ENCODE measurements at regions not wholly inside any gene's neighbourhood (a gene's known extent, or its start where the extent isn't known, plus 50 kb on each side); places are given as distances from the start of the nearest gene placed in this dataset.

- H3K4me3 ChIP-seq = no peak overlapping the region
- no peak for TF ChIP-seq POLR2A (IDR thresholded peaks at IDR 0.05)
- no peak for TF ChIP-seq CTCF (IDR thresholded peaks at IDR 0.05)
- intact Hi-C loops (cut with DNase I) = no loop called here
- DNase-seq (no peak), ATAC-seq (no peak)
- peaks cover 0 to 24% (median 11%) of the 10 kb centered on the region in 12 donors for H3K9me3 ChIP-seq
- H3K36me3 ChIP-seq = no peaks in the 10 kb centered on the region
- no peaks in the 10 kb centered on the region for H3K4me1 ChIP-seq
- 78 to 85% (median 83%) methylated on average over 14 of the region's 14 CpGs for WGBS, 4 donors
- no peak overlapping the region for H3K27ac ChIP-seq
- H3K27me3 ChIP-seq = no peaks in the 10 kb centered on the region
Measured at GRCh38 chr22:48667289-48667688, 1160.4 kb downstream of the BRD1 start.

- TF ChIP-seq POLR2A (IDR thresholded peaks at IDR 0.05) (no peak), CTCF (IDR thresholded peaks at IDR 0.05) (no peak)
- Histone ChIP-seq H3K36me3 (no peaks in the 10 kb centered on the region), H3K27me3 (no peaks in the 10 kb centered on the region), H3K4me1 (no peaks in the 10 kb centered on the region), H3K9me3 (peaks cover 0 to 17% (median 5%) of the 10 kb centered on the region in 12 donors), H3K27ac (no peak overlapping the region), H3K4me3 (no peak overlapping the region)
- ATAC-seq (no peak), DNase-seq (peak in 1 of 5 donors; percentile 23)
- intact Hi-C loops (cut with DNase I) = no loop called here
- WGBS, 4 donors = 42 to 75% (median 54%) methylated on average over 9 of the region's 9 CpGs
Measured at GRCh38 chr22:48666620-48667019, 1161.1 kb downstream of the BRD1 start.

GRCh38 chr22:48665311-48665995 is 1162.2 kb downstream of the BRD1 start:
- ATAC-seq = no peak
- intact Hi-C loops (cut with DNase I) = no loop called here
- WGBS, 4 donors = 82 to 88% (median 85%) methylated on average over 21 to 22 of the region's 22 CpGs
- peaks cover 0 to 15% (median 3%) of the 10 kb centered on the region in 12 donors for H3K9me3 ChIP-seq
- no peak overlapping the region for H3K27ac ChIP-seq
- H3K4me3 ChIP-seq = no peak overlapping the region
- no peaks in the 10 kb centered on the region for H3K4me1 ChIP-seq
- H3K27me3 ChIP-seq = no peaks in the 10 kb centered on the region
- no peaks in the 10 kb centered on the region for H3K36me3 ChIP-seq
- DNase-seq = peak in 1 of 5 donors; percentile 34
- TF ChIP-seq CTCF (IDR thresholded peaks at IDR 0.05) = no peak
- TF ChIP-seq POLR2A (IDR thresholded peaks at IDR 0.05) = no peak

- H3K36me3 ChIP-seq = no peaks in the 10 kb centered on the region
- peaks cover 0 to 15% (median 3%) of the 10 kb centered on the region in 12 donors for H3K9me3 ChIP-seq
- no peak overlapping the region for H3K27ac ChIP-seq
- no peak overlapping the region for H3K4me3 ChIP-seq
- ATAC-seq (no peak), DNase-seq (peak in 1 of 5 donors; percentile 20)
- WGBS, 4 donors = 88 to 90% (median 88%) methylated on average over 13 of the region's 13 CpGs
- intact Hi-C loops (cut with DNase I) = no loop called here
- no peak for TF ChIP-seq CTCF (IDR thresholded peaks at IDR 0.05)
- TF ChIP-seq POLR2A (IDR thresholded peaks at IDR 0.05) = no peak
- H3K27me3 ChIP-seq = no peaks in the 10 kb centered on the region
- H3K4me1 ChIP-seq = no peaks in the 10 kb centered on the region
Measured at GRCh38 chr22:48664586-48664985, 1163.1 kb downstream of the BRD1 start.

All from heart left ventricle (tissue), 16 donors.